ENCODE measurements at regions not wholly inside any gene's neighbourhood (a gene's known extent, or its start where the extent isn't known, plus 50 kb on each side); places are given as distances from the start of the nearest gene placed in this dataset.

DNA sequence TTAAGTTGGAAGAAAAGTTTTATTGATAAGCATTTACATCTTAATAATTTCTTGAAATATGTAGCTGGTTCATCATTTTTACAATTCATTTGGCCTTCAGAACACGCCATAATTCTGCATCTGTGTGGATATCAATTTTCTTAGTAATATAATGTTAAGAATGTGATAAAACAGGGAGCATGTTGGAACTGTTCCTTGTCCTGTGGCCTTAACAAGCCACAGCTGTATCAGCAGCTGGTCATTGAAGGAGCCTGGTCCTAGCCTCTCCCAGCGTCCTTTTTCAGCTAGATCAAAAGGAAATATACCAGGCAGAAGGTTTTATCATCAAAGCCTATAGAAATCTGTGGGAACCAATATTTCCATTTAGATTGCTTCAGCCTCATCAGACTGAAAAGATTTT, 421.8 kb downstream of the SPRY2 start (continued):
- TF ChIP-seq, protein P1, sequence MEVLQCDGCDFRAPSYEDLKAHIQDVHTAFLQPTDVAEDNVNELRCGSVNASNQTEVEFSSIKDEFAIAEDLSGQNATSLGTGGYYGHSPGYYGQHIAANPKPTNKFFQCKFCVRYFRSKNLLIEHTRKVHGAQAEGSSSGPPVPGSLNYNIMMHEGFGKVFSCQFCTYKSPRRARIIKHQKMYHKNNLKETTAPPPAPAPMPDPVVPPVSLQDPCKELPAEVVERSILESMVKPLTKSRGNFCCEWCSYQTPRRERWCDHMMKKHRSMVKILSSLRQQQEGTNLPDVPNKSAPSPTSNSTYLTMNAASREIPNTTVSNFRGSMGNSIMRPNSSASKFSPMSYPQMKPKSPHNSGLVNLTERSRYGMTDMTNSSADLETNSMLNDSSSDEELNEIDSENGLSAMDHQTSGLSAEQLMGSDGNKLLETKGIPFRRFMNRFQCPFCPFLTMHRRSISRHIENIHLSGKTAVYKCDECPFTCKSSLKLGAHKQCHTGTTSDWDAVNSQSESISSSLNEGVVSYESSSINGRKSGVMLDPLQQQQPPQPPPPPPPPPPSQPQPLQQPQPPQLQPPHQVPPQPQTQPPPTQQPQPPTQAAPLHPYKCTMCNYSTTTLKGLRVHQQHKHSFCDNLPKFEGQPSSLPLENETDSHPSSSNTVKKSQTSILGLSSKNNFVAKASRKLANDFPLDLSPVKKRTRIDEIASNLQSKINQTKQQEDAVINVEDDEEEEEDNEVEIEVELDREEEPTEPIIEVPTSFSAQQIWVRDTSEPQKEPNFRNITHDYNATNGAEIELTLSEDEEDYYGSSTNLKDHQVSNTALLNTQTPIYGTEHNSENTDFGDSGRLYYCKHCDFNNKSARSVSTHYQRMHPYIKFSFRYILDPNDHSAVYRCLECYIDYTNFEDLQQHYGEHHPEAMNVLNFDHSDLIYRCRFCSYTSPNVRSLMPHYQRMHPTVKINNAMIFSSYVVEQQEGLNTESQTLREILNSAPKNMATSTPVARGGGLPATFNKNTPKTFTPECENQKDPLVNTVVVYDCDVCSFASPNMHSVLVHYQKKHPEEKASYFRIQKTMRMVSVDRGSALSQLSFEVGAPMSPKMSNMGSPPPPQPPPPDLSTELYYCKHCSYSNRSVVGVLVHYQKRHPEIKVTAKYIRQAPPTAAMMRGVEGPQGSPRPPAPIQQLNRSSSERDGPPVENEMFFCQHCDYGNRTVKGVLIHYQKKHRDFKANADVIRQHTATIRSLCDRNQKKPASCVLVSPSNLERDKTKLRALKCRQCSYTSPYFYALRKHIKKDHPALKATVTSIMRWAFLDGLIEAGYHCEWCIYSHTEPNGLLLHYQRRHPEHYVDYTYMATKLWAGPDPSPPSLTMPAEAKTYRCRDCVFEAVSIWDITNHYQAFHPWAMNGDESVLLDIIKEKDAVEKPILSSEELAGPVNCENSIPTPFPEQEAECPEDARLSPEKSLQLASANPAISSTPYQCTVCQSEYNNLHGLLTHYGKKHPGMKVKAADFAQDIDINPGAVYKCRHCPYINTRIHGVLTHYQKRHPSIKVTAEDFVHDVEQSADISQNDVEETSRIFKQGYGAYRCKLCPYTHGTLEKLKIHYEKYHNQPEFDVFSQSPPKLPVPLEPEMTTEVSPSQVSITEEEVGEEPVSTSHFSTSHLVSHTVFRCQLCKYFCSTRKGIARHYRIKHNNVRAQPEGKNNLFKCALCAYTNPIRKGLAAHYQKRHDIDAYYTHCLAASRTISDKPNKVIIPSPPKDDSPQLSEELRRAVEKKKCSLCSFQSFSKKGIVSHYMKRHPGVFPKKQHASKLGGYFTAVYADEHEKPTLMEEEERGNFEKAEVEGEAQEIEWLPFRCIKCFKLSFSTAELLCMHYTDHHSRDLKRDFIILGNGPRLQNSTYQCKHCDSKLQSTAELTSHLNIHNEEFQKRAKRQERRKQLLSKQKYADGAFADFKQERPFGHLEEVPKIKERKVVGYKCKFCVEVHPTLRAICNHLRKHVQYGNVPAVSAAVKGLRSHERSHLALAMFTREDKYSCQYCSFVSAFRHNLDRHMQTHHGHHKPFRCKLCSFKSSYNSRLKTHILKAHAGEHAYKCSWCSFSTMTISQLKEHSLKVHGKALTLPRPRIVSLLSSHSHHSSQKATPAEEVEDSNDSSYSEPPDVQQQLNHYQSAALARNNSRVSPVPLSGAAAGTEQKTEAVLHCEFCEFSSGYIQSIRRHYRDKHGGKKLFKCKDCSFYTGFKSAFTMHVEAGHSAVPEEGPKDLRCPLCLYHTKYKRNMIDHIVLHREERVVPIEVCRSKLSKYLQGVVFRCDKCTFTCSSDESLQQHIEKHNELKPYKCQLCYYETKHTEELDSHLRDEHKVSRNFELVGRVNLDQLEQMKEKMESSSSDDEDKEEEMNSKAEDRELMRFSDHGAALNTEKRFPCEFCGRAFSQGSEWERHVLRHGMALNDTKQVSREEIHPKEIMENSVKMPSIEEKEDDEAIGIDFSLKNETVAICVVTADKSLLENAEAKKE (CRISPR knock-in tag; IDR thresholded peaks at IDR 0.05), result no peak
- TF ChIP-seq CREB1 (CRISPR knock-in tag; IDR thresholded peaks at IDR 0.05; ENCODE audit: low read depth) (no peak), REST (IDR thresholded peaks at IDR 0.05; ENCODE audit: unreplicated experiment) (no peak), ZNF331 (CRISPR knock-in tag; IDR thresholded peaks at IDR 0.05; ENCODE audit: low read depth) (no peak)

- Mint-ChIP-seq H3K9me3 (peaks cover 28% of the 10 kb centered on the region), H3K4me3 (no peak overlapping the region), H3K36me3 (ENCODE audit: low read depth) (peaks cover 12% of the 10 kb centered on the region; the same call in 2 of the 3 replicates), H3K27ac (no peak overlapping the region), H3K27me3 (ENCODE audit: insufficient read depth, low read depth, poor library complexity) (no peaks in the 10 kb centered on the region), H3K4me1 (peaks cover 7% of the 10 kb centered on the region)
- no peaks in the 10 kb centered on the region for H3F3A ChIP-seq (replicated peaks; ENCODE audit: low read depth)
- H3K27me3 ChIP-seq (ENCODE audit: insufficient read depth), result no peaks in the 10 kb centered on the region
- peaks cover 5% of the 10 kb centered on the region; the same call in 1 of the 2 replicates for H3K4me1 ChIP-seq (ENCODE audit: insufficient read depth)
- H3K27ac ChIP-seq (ENCODE audit: low read depth), result no peak overlapping the region
- H3K4me2 ChIP-seq, result no peak overlapping the region
- H3K4me3 ChIP-seq, result no peak overlapping the region
- no peaks in the 10 kb centered on the region for H4K20me1 ChIP-seq (replicated peaks; ENCODE audit: insufficient read depth)
- DNase-seq (ENCODE audit: low spot score) (no peak), ATAC-seq (no peak)
- H3K36me3 ChIP-seq (ENCODE audit: insufficient read depth), result no peaks in the 10 kb centered on the region
- no peaks in the 10 kb centered on the region for H3K9me2 ChIP-seq (ENCODE audit: insufficient read depth)
- no peaks in the 10 kb centered on the region for H3K79me2 ChIP-seq (replicated peaks; ENCODE audit: insufficient read depth)
- no peak overlapping the region for H2AFZ ChIP-seq
- no peak for TF ChIP-seq REST (IDR thresholded peaks at IDR 0.05; ENCODE audit: unreplicated experiment)
- TF ChIP-seq CTCF (conservative IDR thresholded peaks at IDR 0.05; ENCODE audit: low read depth in 2 of 2), result no peak
- TF ChIP-seq ZNF331 (CRISPR knock-in tag; IDR thresholded peaks at IDR 0.05; ENCODE audit: low read depth), result no peak
Observed at GRCh38 chr13:79918620-79919019, 422.3 kb downstream of the SPRY2 start.

All from GM23338 (cell line).